GM18870 (cell line): ENCODE measurements at regions not wholly inside any gene's neighbourhood (a gene's known extent, or its start where the extent isn't known, plus 50 kb on each side); places are given as distances from the start of the nearest gene placed in this dataset.
"Not testable (repeated sequence)": the region's sequence is repeated elsewhere in the genome, so short reads cannot be mapped to it uniquely, and the experiment has no call there.

Source experiments
- ATAC-seq: cut with Tn5 transposase; IDR thresholded peaks from one replicate; pipeline ENCODE4 v1.9.1; 2021; ENCODE audit warnings: moderate library complexity; ENCODE audit not compliant: unreplicated experiment

DNA sequence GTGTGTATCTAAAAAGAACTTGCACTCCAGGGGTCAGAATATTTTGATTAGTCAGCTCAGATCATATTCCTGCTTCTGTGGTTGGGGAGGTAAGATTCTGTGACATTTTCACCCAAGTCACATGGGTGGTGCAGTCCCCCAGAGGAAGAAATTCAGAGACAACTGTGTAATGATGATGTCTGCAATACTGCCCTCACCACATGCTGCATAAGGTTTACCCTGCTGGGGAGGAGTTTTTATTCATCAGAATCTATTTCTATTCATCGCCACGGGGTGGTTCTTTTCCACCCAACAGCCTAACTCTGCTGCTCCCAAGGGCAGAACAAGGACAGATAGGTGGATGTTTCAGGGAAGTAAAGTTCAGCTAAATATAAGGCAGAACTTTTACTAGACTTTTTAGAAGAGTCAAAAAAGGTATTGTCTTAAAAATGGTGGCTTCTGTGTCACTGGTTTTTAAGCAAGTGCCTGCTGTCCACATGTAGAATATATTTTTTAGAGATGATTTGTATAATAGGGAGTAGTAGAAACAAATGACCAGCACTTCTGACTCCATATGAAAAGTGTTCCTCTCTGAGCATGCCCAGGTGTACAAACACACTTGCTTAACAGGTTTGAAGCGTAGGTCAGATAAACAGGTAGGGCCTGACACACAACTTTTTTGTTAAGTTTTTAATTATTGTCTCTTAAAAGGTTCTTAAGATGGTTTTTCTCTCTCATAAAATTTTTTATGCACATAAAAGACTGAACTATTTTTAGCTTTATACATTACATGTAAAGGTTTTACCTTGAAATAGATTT is 352.7 kb downstream of the LRRC70 start:
- ATAC-seq: no peak

DNA sequence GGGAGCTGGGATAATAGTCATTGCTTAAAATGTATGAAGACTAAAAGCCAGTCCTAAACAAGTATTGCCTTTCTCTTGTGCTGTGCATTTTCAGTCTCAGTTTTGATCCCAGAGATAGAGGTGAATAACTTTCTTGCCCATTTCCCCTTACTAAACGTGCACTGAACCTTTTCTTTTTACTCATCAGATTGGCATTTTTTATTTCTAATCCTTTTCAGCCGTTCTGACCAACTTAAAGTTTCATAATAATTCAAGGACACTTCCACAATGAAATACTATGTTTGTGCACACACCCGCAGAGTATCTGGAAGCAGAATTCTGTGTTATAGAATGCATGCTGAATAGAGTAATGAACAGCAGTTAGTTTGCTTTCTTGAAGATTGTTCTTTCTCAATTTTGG is 343.6 kb downstream of the LRRC70 start:
- no peak for ATAC-seq

DNA sequence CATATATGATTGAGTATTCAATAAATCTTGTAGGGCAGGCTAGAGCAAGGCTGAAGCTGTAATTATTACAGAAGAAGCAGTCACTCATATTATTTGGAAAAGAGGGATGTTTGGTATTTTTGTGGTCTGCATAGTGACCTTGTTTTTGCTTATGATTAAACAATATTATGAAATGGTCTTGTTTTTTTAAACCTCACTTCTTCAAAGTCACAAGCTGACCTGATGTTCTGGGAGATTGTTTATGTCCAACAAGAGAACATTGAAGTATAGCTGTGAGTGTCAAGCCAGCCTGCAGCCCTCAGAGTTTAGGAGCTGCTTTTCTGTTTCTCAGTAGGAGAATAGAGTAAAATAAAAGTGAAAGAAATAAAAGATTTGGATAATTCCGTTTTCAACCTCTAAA is 342.2 kb downstream of the LRRC70 start:
- no peak for ATAC-seq

DNA sequence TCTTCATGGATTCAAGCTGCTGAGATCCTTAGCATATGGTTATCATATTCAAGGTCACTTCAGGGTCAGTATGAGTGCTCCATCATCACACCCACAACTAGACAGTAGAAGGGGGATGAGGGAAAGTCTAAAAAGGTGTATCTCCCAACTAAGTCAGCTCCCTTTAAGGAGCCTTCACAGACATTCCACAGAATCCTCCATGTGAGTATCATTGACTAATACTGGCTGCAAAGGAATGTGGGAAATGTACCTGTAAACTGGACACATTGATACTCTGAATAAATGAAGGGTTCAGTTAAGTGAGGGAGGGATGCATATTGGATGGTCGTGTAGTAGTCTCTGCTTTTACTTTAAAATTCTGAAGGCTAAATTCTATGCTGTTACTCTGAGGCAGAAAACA is 330.7 kb downstream of the LRRC70 start:
- ATAC-seq: no peak

DNA sequence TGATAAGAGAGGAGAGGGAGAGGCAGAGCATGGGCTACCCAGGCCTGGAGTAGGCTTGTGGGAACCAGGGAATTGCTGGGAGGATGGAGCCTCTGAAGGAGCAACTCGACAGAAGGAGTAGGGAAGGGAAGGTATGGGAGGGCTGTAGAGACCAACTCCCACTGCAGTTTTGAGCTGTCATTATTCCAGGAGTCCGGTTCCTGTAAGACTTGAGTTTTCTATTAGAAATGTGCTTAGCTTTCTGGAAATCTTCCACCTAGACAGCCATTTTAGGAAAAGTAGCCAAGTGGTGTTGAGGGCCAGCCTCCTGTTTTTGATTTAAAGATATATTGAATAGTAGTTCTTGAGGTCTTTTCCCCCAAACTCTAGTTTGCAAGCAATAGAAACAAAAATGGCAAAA is 323.5 kb downstream of the LRRC70 start:
- no peak for ATAC-seq

DNA sequence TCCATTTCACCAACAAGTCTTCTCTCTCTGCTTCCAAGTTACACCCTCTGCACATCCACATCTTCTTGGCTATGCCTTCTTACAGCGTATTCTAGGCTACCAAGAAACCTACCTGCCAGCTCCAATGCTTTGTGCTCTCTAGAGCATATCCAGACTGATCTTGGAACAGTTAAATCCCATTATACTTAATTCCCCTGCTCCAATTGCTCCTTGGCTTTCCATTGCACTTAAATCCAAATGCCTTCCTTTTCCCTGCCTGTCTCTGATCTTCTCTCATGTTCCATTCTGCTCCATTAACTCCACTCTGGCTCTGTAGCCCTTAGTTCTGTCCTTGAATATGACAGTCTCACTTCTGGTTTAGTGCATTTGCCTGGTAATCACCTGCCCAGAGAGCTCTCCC is 322.4 kb downstream of the LRRC70 start:
- ATAC-seq: no peak

DNA sequence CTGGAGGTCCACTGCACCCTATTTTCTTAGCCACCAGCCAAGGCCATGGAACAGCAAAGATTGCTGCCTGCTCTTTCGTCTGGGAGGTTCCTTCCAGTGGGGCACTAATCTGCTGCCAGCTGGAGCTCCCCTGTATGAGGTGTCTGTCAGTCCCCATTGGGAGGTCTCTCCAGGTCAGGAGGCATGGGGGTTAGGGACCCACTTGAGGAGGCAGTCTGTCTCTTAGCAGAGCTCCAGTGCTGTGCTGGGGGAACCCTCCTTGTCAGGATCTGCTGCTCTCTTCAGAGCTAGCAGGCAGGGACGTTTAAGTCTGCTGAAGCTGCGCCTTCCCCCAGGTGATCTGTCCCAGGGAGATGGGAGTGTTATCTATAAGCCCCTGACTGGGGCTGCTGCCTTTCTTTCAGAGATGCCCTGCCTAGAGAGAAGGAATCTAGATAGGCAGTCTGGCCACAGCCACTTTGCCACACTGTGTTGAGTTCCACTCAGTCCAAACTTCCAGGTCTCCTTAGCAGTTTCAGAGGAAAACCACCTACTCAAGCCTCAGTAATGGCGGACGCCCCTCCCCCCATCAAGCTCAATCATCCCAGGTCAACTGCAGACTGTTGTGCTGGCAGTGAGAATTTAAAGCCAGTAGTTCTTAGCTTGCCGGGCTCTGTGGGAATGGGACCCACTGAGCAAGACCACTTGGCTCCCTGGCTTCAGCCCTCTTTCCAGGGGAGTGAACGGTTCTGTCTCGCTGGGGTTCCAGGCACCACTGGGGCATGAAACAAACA is 317.7 kb downstream of the LRRC70 start:
- ATAC-seq: no peak

DNA sequence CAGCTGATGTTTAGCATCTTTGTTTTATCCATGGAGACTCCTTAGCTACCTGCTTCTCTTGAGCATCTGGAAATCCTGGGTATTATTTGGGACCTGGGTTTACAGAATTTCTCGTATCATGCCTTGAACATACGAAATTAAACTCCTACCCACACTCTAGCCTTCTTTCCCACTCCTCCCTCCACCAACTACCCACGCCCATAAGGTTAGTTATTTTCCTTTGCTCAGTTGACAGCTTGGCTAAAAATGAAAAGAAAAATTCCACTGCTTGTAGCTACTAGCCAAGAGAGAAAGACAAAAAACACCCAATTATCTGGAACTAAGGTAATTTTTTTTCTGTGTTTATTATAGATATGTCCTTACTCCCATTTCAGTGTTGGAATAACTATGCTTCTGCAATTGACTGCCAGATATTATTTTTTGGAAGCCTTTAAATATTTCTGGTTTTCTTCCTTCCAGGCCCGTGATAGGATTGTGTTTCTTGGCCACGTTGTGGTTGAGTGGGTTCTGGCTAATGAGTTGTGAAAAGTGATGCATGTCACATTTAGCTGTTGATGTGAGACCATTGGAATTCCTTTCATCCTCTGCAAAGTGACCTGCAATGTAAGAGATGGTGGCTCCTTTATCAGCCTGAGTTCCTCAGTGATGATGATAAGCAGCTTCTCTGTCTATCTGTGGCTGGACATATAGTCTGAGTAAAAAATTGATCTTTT is 308.1 kb downstream of the LRRC70 start:
- ATAC-seq: no peak

DNA sequence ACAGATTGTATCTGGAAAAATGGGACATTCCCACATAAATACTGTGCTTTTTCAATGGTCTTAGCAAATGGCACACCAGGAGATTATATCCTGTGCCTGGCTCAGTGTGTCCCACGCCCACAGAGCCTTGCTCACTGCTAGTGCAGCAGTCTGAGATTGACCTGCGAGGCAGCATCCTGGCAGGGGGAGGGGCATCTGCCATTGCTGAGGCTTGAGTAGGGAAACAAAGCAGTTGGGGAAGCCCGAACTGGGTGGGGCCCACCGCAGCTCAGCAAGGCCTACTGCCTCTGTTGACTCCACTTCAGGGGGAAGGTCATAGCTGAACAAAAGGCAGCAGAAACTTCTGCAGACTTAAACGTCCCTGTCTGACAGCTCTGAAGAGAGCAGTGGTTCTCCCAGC is 258.7 kb downstream of the LRRC70 start:
- ATAC-seq: not testable (repeated sequence)

DNA sequence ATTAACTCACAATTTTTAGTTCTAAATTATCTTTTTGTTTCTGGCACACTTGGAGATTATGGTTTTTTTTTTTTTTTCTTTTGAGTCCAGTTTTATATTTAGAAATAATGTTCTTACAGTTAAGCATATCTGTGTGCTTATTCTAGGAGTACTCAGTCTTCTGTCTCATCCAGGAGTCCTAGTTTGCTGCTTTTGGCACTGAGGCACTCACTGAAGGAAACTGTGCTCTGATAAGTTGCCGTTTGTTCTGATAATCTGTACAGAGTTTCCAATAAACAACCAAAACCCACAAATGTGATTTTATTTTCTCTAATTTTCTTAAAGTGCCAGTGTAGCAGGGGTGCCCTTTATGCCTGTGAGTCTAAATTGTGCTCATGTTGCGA is 251.0 kb downstream of the LRRC70 start:
- no peak for ATAC-seq

DNA sequence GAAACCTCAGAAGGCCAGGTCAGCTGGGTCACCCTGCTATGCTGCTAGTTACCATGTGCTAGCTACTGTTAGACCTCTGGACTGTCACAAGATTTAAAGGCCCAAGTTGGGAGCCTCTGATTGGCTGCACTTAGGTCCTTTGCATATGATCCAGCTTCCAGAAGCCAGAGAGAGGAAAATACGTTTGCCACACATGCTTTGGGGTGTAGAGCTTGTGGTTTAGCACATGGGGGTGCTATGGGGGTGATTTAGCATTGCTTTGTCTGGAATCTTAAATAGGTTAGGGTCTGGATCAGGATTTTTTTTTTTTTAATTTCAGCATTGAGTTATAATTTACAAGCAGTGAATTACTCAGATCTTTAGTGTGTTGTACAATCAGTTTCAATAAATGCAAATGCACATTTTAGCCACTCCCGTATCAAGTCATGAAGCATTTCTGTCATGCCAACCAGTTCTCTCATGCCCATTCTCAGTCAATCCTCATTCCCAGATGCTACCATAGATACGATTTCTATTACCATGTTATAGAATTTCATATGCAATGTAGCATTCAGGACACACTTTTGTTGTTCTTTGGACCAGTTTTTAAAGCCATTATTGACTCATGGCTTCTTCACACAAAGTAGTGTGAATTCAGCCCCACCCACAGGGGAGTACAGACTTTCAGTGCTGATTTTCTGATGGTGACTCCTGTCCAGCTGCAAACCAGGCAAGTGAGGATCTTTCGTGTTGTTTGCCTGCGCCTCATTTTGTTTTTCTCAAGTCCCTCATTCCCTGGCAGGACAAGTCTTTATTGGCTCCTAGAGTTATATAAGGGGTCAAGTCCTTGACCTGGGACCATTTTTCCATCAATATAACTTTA is 250.4 kb downstream of the LRRC70 start:
- ATAC-seq: no peak

DNA sequence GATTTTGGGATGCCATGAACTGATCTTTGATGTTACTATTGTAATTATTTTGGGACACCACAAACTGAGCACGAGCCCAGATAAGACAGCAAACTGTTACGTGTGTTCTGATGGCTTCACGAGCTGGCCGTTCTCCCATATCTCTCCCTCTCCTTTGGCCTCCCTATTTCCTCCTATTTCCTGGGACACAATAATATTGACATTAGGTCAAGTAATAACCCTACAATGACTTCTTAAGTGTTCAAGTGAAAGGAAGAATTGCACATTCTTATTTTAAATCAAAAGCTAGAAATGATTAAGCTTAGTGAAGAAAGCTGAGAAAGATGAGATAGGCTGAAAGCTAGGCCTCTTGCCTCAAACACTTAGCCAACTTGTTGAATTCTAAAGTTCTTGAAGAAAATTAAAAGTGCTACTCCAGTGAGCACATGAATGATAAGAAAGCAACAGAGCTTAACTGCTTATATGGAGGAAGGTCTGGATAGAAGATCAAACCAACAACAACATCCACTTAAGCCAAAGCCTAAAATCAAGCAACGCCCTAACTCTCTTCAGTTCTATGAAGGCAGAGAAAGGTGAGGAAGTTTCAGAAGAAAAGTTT is 247.1 kb downstream of the LRRC70 start:
- ATAC-seq: no peak

DNA sequence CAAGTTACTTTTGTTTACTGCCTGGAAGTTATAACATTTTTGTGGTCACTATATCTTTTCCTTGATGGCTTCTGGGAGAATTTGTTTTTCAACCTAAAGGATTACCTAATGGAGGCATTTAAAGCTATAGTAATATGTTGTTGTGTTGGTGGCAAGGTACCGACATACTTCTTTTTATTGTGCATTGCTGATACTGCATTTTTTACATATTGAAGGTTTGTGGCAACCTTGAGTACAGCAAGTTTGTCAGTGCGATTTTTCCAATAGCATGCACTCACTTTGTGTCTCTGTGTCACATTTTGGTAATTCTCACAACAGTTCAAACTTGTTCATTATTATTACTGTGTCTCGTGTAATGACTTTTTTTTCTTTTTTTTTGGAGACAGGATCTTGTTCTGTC is 246.3 kb downstream of the LRRC70 start:
- ATAC-seq: no peak

DNA sequence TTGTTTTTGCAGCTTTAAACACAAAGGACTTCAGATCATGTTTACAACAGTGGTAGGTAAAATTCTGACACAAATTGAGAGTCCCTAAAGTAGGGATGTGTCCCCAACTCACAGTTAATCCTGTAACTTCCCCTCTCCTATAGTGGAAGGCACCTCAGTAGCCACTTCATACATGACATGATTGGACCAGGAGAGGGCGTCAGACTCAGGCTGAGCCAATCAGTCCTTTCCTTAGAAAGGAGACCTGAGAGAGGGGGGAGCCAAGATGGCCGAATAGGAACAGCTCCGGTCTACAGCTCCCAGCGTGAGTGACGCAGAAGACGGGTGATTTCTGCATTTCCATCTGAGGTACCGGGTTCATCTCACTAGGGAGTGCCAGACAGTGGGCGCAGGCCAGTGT is 238.4 kb downstream of the LRRC70 start:
- not testable (repeated sequence) for ATAC-seq

DNA sequence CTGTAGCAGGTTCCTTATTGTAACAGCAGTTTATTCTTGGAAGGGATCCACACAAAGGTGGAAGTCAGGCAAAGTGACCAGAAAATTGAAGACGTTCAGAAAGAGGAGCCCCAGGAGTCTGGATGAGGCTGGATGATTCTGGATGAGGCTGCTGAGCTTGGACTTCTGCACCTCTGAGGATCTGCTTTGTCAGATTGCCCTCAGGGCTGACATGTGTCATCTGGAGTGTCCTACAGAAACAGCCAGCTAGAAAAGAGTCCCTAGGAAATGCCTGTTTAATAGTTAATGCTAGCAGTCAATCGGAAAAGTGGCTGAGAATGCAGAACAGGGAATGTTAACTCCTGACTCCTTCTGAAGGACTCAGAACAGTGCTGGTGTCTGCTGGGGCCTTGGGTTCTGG is 236.4 kb downstream of the LRRC70 start:
- ATAC-seq: no peak

DNA sequence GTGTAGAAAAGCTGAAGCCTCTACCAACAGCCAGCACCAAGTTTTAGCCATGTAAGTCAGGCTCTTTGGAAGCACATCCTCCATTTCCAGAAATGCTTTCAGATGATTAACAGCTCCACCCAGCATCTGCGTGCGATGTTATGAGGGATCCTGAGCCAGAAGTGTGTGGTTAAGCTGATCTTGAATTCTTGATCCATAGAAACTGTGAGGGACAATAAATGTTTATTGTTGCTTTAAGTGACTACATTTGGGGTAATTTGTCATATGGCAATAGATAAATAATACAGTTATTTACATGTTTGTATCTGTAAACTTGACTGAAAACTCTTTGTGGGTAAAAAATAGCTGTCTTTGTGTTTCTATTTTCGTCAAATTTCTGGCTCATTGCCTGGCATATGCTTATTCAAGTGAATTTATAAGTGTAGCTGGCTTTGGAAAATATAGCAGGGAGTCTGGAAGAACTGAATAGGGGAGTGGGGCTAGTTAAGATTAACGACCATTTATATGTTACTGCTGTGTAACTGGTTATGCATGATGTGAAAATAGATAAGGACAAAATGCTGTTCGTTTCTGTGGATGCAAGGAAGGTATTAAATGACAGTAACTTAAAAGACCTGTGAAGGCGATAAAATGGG is 234.1 kb downstream of the LRRC70 start:
- ATAC-seq: no peak

DNA sequence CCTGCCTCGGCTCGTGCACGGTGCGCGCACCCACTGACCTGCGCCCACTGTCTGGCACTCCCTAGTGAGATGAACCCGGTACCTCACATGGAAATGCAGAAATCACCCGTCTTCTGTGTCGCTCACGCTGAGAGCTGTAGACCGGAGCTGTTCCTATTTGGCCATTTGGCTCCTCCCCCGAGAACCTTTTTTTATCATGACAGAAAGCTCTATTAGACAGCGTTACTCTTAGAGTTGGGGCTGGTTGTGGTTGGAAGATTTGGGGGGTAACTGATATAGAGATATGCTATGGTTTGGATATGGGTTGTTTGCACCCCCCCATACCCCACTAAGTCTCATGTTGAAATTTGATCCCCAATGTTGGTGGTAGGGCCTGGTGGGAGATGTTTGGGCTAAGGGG is 226.2 kb downstream of the LRRC70 start:
- not testable (repeated sequence) for ATAC-seq

DNA sequence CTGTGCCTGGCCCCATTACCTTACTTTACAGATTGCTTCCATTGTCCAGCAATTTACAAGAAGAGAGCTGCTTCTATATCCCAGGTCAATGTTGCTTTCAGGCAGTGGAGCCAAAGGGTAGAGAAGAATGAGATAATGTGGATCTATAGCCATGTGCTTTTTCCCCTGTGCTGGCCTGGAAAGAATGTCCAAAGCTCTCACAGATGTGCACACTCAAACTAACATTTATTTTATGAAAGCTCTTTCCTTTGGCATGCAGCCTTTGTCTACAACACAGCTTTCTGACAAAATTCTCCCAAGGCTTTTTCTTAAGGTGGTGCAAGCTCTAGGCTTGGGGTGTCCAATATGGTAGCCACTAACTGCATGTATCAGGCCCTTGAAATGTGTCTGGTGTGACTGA is 217.3 kb downstream of the LRRC70 start:
- no peak for ATAC-seq

DNA sequence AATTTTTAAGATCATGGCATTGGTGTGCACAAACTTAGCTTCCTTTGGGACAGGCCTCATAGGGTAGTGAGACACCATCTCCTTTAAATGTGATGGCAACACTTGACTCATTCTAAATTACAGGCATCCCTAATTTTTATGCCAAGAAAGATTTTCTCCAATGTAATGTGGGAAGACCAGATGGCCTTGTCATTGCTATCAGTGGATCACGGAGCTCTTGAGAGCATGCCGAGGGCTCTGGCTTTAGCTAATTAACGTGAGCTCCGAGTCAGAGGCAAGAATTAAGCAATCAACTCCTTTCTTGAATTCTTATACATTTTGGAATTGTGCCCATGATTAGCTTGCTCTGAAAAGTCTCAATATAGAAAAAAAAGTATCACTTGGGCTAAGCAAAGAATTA is 215.8 kb downstream of the LRRC70 start:
- ATAC-seq: no peak

DNA sequence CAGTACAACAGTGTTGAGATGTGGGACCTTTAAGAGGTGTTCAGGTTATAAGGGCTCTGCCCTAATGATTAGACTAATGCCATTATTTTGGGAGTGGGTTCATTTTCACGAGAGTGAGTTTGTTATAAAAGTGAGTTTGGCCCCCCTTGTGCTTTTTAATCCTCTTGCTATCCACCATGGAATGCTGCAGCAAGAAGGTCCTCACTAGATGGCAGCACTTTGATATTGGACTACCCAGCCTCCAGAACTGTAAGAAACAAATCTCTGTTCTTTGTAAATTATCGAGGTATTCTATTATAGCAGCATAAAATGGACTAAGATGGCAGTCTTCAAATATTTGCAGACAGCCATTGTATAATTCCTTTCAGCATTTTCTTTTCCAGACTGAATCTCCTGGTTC is 212.4 kb downstream of the LRRC70 start:
- no peak for ATAC-seq
